HG02870 (cell line): ENCODE measurements at regions not wholly inside any gene's neighbourhood (a gene's known extent, or its start where the extent isn't known, plus 50 kb on each side); places are given as distances from the start of the nearest gene placed in this dataset.
"Not testable (repeated sequence)": the region's sequence is repeated elsewhere in the genome, so short reads cannot be mapped to it uniquely, and the experiment has no call there.

Experiments used
- ATAC-seq: cut with Tn5 transposase; IDR thresholded peaks from one replicate; pipeline ENCODE4 v1.9.1; 2021; ENCODE audit warnings: mild to moderate bottlenecking, moderate library complexity; ENCODE audit not compliant: unreplicated experiment

DNA sequence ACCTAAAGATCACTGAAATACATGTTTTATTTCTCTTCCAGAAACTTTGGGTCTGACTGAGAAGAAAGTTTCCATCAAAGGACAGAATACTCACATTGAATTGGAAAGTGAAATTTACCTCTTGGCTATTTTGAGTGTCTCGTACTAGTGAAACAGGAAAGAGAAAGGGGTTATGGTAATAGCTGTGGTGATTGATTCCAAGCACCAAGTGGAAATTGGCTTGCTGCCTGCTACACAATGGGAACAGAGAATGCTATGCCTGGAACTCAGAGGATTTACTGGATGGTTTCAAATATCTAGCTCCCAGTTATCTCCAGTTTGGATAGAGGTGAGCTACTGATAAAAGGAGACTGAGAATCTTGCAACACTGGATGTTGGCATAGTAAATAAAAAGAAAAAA lies 492.8 kb upstream of the FSIP2 start:
- ATAC-seq, result peak; percentile 72

DNA sequence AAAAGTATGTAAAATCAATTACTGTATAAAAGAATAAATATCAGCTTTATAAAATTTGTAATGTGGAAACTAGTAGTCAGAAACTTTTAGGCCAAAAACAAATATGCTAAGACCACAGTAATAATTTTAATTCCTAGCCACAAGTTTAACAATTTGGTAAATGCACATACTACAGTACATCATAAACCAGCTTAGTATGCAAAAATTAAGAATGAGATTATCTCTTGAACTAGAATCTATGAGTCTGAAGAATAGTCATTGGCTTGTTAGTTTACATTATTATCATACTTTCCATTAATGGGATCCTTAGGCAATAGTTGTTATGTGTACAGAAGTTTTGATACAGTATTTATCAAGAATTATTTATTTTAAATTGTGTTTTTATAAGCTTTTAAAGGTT lies 491.9 kb upstream of the FSIP2 start:
- no peak for ATAC-seq

DNA sequence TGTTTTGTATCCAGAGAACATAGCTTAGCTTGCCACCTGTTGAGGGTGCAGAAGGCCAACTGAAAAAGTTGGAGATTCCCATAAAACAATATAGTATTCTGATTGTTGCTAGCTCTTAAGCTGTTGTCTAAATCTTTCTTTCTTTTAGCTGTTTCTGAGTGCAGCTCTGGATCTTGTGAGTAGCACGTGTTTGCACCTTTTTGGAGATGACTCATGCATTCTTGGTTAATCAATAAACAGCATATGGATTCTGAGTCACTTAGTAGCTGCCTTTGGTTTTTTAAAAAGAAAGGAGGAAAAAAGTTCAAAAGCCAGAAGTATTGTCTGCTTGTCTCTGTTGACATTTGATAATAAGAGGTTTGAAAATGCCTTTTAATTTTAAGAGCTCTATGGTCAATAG lies 483.0 kb upstream of the FSIP2 start:
- ATAC-seq, result no peak

DNA sequence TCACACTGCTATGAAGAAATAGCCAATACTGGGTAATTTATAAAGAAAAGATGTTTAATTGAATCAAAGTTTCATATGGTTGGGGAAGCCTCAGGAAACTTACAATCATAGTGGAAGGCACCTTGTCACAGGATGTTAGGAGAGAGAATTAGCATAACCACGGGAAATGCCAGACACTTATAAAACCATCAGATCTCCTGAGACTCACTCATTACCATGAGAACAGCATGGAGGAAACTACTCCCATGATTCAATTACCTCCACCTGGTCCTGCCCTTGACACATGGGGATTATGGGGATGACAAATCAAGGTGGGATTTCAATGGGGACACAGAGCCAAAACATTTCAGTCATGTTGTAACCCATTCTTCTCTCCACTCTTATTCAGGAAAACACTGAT lies 472.9 kb upstream of the FSIP2 start:
- ATAC-seq, result no peak

DNA sequence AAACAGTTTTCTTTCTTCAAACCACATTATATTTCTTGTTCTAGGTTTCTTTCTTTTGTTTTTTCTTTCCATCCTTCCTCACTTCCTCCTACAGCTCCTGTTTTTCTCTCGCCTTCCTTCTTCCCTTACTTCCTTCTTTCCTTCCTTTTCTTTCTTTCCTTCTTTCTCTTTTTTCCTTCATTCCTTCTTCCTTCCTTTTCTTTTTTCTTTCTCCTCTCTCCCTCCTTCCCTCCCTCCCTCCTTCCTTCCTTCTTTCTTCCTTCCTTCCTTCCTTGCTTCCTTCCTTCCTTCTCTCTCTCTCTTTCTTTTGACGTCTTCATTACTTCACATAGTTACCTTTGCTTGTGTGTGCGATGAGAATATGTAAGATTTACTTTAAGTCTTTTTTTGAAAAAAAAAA lies 470.0 kb upstream of the FSIP2 start:
- ATAC-seq, result no peak

DNA sequence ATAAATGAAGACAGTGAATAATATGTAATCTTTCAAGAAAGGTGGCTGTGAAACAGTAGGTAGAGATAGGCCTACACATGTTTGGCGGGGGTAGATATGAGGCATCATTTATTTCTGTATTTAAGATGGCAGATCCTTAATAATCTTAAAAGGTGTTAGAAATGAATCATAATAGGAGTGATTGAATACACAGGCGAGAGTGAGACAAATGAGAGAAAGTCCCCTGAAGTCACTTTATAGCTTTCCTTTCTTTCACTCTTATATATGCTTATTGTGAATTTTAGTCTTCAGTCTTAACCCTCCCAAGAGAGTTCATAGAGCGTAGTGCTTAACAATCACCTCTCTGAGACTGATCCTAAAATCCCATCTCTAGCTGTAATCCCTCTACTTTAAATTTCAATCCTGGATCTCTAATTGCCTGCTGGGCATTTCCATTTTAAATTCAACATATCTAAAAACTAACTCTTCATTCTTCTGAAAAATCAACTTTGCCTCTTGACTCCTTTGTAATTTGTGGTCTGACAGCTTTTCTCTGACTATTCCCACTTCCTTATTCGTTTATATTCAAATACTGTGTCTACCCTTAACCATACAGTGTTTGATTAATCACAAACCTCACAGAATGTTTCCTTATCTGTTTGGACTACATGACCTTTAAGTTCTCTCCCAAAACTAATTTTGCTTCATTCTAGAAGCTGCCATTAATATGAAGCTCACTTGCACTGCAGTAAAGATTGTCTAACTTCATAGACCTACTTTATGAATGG lies 463.7 kb upstream of the FSIP2 start:
- no peak for ATAC-seq

DNA sequence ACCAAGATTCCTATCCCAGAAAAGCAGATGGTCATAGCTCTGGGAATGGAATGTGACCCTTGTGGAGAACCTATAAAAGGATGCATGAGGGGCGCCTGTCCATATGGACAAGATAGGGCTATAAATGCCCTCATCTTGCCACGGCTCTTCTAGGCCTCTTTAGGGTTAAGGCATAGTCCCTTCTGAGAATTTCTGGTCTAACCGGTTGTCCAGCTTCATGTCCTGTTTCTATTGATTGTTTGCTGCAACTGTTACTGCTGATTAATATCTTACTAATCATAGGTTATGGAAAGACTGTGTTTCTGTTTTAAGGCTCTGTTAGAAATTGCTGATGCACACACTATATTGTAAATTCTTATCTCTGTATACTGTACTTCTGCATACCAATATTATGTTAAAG lies 462.6 kb upstream of the FSIP2 start:
- not testable (repeated sequence) for ATAC-seq

DNA sequence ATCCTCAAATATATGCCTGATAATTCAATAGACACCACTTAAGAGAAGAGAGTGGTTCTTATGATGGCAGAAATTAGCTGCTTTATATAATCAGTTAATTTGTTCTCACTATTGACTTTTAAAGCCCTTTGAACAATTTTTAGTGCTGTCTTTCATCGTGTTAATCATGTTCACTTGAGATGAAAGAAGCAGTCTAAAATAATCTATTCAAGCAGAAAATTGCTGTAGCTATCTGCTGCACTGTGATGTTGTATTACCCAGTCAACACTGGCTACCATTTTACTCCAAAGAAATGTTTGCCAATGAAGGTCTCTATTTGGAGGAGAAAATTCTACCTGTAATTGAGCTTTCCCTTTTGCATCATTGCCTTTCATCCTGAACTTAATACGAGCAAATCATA lies 459.8 kb upstream of the FSIP2 start:
- no peak for ATAC-seq

DNA sequence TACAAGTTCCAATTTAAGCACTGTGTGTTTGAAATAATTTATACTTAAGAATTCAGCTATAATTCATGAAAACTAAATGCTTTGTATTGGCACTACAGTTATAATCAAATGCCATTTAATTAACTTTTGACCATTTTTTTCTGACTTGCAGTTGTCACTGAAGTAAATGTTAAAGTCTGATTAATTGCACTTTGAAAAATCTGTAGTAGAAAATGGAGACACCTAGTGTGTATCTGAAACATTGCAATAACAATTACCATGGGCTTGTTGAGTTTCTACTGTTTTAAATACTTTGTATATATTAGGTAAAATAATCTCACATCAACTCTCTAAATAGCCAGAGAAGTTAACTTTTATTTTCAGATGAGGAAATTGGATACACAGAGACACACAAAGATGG lies 458.6 kb upstream of the FSIP2 start:
- ATAC-seq, result no peak

DNA sequence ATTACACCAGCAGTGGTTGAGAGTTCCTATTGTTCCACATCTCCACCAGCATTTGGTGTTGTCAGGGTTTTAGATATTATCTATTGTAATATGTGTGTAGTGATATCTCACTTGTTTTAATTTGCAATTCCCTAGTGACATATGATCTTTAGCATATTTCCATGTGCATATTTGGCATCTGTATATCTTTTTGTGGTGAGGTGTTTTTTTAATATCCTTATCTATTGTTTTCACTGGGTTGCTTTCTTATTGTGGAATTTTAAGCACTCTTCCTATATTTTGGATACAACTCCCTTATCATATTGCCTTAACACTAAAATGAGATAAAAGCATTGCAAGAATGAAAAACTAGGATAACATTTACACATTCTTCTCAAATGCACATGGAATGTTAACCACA lies 453.9 kb upstream of the FSIP2 start:
- no peak for ATAC-seq

DNA sequence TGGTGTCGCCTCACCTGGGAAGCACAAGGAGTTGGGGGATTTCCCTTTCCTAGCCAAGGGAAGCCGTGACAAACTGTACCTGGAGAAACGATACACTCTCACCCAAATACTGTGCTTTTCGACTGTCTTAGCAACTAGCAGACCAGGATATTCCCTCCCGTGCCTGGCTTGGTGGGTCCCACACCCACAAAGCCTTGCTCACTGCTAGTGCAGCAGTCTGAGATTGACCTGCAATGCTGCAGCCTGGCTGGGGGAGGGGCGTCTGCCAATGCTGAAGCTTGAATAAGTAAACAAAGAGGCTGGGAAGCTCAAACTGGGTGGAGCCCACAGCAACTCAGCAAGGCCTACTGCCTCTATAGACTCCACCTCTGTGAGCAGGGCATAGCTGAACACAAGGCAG lies 448.6 kb upstream of the FSIP2 start:
- ATAC-seq, result not testable (repeated sequence)

DNA sequence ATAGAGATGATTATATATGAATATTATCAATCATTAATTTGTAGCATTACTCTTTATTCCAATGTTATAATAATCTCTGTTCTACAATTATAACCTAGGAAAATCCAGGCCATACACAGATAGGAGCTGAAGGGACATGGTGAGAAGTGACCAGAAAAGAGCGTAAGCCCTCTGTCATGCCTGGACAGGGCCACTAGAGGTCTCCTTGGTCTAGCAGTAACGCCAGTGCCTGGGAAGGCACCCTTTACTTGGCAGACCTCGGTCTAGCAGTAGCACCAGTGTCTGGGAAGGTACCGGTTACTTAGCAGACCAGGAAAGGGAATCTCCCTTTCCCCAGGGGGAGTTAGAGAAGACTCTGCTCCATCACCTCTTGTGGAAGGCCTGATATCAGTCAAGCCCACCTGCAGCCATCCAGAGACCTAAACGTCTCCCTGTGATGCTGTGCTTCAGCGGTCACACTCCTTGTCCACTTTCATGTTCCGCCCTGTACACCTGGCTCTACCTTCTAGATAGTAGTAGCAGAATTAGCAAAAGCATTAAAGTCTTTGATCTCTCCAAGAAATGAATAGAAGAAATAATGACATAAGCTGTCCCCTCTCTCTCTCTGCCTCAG lies 447.5 kb upstream of the FSIP2 start:
- peak; percentile 99 for ATAC-seq

DNA sequence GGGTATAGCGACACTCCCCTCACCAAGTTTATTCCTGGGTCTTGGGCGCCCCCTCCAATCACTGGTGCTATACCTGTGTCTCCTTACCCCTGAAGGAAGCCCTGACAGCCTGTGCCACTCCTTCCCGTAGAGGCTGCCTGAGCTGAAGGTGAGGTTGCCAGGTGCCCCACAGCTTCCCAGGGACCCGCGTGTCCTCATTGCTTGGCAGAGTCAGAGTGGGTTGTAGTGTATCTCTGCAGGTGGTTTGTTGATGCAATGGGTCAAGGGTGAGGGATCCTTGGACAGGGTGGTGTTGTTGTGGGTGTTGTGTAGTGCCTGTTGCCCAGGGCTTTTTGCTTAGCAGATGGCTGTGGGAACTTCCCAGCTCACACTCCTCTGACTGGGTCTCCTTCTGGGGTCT lies 438.7 kb upstream of the FSIP2 start:
- ATAC-seq, result no peak

DNA sequence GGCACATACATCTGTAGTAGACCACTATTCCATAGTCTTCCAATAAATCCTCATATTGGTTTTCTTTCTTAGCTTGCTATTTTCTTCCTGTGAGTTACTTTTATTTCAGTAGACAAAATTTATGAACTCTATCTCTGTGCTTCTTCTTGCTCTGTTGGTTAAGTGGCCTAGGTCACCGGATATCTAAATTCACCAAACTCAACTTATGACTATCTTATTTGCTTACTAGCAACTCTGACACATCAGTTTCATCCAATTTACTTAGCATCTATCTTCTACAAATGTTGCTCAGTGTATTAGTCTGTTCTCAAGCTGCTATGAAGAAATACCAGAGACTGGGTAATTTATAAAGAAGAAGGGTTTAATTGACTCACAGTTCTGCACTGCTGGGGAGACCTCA lies 432.5 kb upstream of the FSIP2 start:
- peak; percentile 69 for ATAC-seq

DNA sequence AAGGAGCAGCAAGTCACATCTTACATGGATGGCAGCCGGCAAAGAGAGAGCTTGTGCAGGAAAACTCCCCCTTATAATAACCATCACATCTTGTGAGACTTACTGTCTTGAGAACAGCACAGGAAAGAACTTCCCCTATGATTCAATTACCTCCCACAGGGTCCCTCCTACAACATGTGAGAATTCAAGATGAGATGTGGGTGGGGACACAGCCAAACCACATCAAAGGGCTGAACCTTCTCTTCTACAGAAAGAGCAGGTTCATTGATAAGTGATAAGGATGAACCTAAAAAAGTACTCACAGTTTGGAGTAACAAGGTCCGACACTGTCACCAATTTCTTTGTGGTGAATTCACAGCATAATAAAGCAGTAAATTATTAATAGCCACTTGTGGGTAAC lies 422.2 kb upstream of the FSIP2 start:
- ATAC-seq, result peak; percentile 85

DNA sequence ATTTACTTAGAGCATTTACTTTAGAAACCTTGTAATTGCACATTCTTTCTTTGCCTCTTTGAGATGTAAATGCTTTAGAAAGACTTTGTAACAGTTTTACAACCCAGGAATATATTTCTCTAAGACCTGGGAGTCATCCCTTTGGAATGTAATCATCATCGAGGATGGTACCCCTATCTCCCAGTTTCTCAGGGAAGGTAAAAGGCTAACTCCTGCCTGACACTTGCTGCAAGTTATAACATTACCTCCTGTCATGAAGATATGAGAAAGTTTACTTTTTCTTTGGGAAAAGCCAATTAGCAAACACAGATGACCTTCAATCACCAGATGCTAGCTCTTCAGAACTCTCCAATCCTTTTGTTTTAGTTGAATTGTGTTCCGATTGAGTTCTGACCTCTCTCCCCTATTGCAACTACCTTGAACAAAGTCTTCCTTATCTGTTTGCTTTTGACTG lies 420.3 kb upstream of the FSIP2 start:
- no peak for ATAC-seq

DNA sequence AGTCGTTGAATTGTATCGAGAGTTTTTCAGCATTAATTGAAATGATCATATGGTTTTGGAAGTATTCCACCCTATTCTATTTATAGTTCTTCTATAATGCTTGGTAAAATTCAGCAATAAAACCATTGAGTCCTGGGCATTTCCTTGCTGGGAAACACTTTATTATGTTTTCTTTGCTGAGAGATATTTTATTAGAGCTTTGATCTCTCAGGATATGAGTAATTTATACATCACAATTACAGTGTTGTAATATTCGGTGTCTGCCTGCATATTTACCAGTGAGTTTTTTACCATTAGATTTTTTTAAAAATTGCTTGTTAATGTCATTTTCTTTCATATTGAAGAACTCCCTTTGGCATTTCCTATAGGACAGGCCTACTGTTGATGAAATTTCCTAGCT lies 402.7 kb upstream of the FSIP2 start:
- no peak for ATAC-seq

DNA sequence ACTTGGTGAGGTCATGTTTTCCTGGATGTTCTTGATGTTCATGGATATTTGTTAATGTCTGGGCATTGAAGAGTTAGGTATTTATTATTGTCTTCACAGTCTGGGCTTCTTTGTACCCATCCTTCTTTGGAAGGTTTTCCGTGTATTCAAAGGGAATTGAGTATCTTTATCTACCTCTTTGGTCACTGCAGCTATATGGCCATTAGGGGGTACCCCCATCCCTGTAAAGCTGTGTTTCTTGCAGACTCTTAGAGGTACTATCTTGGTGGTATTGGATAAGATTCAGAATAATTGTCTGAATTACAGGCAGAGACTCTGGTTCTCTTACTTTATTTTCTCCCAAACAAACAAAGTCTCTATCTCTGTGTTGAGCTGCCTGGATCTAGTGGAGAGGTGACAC lies 401.6 kb upstream of the FSIP2 start:
- no peak for ATAC-seq

DNA sequence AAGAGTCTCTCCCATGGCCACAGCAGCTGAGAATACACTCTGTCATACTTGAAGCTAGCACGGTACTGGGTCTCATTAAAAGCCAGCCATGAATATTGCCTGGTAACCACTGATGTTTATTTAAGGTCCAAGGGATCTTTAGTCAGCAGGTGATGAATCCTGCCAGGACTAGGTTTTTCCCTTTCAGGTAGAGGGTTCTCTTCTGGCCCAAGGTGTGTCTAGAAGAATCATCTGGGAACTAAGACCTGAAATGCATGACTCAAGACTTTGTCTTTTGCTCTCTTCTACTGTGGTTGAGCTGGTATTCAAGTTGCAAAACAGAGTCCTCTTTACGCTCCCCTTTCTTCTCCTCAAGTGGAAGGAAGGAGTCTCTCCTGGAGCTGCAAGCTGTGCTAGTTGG lies 400.5 kb upstream of the FSIP2 start:
- no peak for ATAC-seq

DNA sequence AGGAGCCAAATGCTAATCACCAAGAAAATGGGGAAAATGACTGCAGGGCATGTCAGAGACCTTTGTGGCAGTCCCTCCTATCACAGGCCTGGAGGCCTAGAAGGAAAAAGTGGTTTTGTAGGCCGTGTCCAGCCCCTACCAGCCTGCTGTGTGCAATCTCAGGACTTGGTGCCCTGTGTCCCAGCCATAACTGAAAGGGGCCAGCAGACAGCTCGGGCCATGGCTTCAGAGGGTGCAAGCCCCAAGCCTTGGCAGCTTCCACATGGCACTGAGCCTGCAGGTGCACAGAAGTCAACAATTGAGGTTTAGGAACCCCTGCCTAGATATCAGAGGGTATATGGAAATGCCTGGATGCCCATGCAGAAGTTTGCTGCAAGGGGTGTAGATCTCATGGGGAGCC lies 391.2 kb upstream of the FSIP2 start:
- ATAC-seq, result no peak

DNA sequence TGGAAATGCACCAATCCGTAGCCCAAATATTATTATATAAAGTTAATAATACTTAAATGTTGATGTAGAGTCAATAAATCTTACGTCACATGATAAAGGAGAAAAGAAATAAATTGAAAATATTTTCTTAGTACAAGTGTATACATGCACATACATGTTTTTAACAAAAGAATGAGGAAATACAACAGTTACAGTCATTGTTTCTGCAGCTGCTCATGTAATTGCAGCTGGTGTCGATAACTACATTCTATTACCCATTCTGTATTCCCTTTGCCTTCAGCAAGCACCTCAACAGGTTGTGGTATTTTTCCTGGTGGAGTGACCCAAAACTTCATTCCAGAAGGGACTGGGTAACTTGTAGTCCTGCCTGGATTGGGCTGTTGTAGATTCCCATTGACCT lies 377.8 kb upstream of the FSIP2 start:
- ATAC-seq, result no peak

DNA sequence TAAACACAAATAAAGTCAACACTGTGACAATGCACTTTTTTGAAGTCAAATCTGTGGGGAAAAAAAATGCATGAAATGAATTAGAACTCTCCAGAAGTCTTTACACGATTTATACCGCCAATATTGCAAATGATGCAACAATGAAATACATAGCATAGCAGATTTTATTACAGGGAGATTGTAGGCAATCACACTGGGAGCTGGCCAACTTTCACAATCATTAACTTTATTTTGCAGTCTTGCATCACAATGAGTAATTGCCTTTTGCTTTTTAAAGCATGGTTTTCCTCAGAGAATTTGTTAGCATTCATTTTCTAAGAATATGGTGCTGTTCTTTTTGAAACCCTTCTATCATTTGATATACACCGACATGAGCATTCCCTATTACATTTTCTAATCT lies 366.4 kb upstream of the FSIP2 start:
- ATAC-seq, result no peak

DNA sequence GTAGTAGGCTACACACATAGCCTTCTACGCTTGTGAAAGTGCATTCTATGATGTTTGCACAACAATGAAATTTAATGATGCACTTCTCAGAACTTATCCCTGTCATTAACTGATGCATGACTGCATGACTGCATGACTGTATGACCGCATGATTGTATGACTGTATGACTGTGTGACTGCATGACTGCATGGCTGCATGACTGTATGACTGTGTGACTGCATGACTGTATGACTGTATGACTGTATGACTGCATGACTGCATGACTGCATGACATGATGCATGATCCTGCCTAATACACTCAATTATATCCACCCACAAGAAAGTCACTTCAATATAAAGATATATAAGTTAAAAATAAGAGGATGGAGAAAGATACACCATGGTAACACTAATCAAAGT lies 365.4 kb upstream of the FSIP2 start:
- ATAC-seq, result no peak
